Epithelial cell of esophagus (primary cell): ENCODE measurements at regions not wholly inside any gene's neighbourhood (a gene's known extent, or its start where the extent isn't known, plus 50 kb on each side); places are given as distances from the start of the nearest gene placed in this dataset.

Experiments
- DNase-seq: peaks from one replicate; pipeline ENCODE4 v3.0.0; 2010; ENCODE audit warnings: low read depth
- H3K4me3 ChIP-seq: 2 replicates; pipeline ENCODE4 v1.5.1; 2011; ENCODE audit warnings: mild to moderate bottlenecking, low read length, control low read depth
- TF ChIP-seq, protein P1 (sequence below): IDR thresholded peaks from 2 replicates; pipeline ENCODE4 v1.5.1; 2011; ENCODE audit warnings: low read depth, mild to moderate bottlenecking, low read length, control low read depth, inconsistent platforms; ENCODE audit not compliant: insufficient read depth; ENCODE audit errors: missing control alignments

- TF ChIP-seq, protein P1, sequence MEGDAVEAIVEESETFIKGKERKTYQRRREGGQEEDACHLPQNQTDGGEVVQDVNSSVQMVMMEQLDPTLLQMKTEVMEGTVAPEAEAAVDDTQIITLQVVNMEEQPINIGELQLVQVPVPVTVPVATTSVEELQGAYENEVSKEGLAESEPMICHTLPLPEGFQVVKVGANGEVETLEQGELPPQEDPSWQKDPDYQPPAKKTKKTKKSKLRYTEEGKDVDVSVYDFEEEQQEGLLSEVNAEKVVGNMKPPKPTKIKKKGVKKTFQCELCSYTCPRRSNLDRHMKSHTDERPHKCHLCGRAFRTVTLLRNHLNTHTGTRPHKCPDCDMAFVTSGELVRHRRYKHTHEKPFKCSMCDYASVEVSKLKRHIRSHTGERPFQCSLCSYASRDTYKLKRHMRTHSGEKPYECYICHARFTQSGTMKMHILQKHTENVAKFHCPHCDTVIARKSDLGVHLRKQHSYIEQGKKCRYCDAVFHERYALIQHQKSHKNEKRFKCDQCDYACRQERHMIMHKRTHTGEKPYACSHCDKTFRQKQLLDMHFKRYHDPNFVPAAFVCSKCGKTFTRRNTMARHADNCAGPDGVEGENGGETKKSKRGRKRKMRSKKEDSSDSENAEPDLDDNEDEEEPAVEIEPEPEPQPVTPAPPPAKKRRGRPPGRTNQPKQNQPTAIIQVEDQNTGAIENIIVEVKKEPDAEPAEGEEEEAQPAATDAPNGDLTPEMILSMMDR: no peak
- no peak for DNase-seq
- no peak overlapping the region for H3K4me3 ChIP-seq
These were observed 77.9 kb upstream of the TFAP2D start for GRCh38 chr6:50635429-50635828.

DNA sequence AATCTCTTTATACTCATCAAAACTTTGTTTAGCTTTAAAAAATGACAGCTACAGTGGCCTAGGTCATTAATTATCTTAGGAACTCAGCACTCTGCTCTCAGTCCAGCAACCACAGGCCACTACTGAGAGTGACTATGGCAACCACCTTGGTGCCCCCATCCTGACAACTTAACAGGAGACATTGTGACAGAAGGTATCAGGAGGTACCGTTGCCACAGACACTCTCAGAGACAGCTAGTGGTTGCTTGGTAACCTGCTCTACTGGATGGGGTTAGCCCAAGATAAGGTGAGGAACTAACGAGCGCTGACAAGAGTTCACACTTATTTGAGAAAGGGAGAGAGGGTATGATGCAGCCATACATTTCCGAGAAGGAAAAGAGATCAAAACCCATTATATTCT is 76.1 kb upstream of the TFAP2D start:
- TF ChIP-seq, protein P1: no peak
- no peak overlapping the region for H3K4me3 ChIP-seq
- no peak for DNase-seq

GRCh38 chr6:50649086-50649485 is 64.2 kb upstream of the TFAP2D start:
- no peak overlapping the region for H3K4me3 ChIP-seq
- DNase-seq: no peak
- TF ChIP-seq, protein P1: no peak

GRCh38 chr6:50653253-50653652 is 60.1 kb upstream of the TFAP2D start:
- DNase-seq: no peak
- H3K4me3 ChIP-seq: no peak overlapping the region
- TF ChIP-seq, protein P1: no peak

DNA sequence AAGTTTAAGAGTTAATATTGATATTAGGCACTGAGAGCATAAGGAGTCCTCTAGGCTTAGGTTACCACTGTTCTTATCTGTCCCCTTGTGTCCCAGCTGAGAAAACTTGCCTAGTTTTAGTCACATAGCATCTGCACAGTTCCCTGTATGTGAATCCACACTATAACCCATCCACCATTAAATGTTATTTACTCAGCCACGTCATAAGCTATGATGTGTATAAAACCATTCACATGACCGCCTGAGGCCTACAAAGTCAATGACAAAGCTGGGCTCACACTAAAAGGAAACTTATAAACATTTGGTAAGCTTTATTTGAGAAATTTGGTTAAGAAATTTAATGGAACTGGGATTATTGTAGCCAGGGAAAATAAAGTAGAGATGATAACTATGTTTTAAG is 59.2 kb upstream of the TFAP2D start:
- TF ChIP-seq, protein P1: no peak
- no peak overlapping the region for H3K4me3 ChIP-seq
- DNase-seq: peak; percentile 11

- peak; percentile 36 for DNase-seq
- no peak overlapping the region for H3K4me3 ChIP-seq
These were observed 57.4 kb upstream of the TFAP2D start for GRCh38 chr6:50655848-50656453.

GRCh38 chr6:50657513-50657912 is 55.8 kb upstream of the TFAP2D start:
- DNase-seq: no peak
- TF ChIP-seq, protein P1: no peak
- H3K4me3 ChIP-seq: no peak overlapping the region

More at GRCh38 chr6:50655848-50656453, 57.4 kb upstream of the TFAP2D start:
- TF ChIP-seq, protein P1: peak; percentile 71
